NCI-H2029 (cell line): ENCODE measurements at regions not wholly inside any gene's neighbourhood (a gene's known extent, or its start where the extent isn't known, plus 50 kb on each side); places are given as distances from the start of the nearest gene placed in this dataset.
"Not testable (repeated sequence)": the region's sequence is repeated elsewhere in the genome, so short reads cannot be mapped to it uniquely, and the experiment has no call there.

ENCODE experiments used
- DNase-seq: peaks from one replicate; lab custom pipeline; 2025; lab: John Stamatoyannopoulos, UW

- no peak for DNase-seq
Measured at GRCh38 chr11:42841556-42841955, 470.2 kb upstream of the API5 start.

GRCh38 chr11:42849362-42849761, 462.4 kb upstream of the API5 start:
- no peak for DNase-seq

- no peak for DNase-seq
Measured at GRCh38 chr11:42857344-42857743, 454.5 kb upstream of the API5 start.

GRCh38 chr11:42870480-42870879, 441.3 kb upstream of the API5 start:
- DNase-seq = no peak

GRCh38 chr11:42873800-42874405, 437.9 kb upstream of the API5 start:
- not testable (repeated sequence) for DNase-seq

GRCh38 chr11:42881335-42881734, 430.5 kb upstream of the API5 start:
- not testable (repeated sequence) for DNase-seq

- DNase-seq = peak; percentile 7
Measured at GRCh38 chr11:42890773-42891172, 421.0 kb upstream of the API5 start.

GRCh38 chr11:42901084-42901483, 410.7 kb upstream of the API5 start:
- no peak for DNase-seq

GRCh38 chr11:42906226-42906625, 405.6 kb upstream of the API5 start:
- no peak for DNase-seq

- DNase-seq = no peak
Measured at GRCh38 chr11:42913731-42914130, 398.1 kb upstream of the API5 start.

- DNase-seq = no peak
Measured at GRCh38 chr11:42923651-42924050, 388.1 kb upstream of the API5 start.

- DNase-seq = no peak
Measured at GRCh38 chr11:42925916-42926315, 385.9 kb upstream of the API5 start.

GRCh38 chr11:42947405-42947804, 364.4 kb upstream of the API5 start:
- no peak for DNase-seq

GRCh38 chr11:42949738-42950376, 361.9 kb upstream of the API5 start:
- not testable (repeated sequence) for DNase-seq

GRCh38 chr11:42951266-42951665, 360.5 kb upstream of the API5 start:
- peak; percentile 8 for DNase-seq

- no peak for DNase-seq
Measured at GRCh38 chr11:42957831-42958230, 354.0 kb upstream of the API5 start.

GRCh38 chr11:42958635-42959034, 353.2 kb upstream of the API5 start:
- no peak for DNase-seq

- no peak for DNase-seq
Measured at GRCh38 chr11:42960521-42961088, 351.2 kb upstream of the API5 start.

GRCh38 chr11:42967653-42968052, 344.1 kb upstream of the API5 start:
- no peak for DNase-seq

GRCh38 chr11:42972741-42973140, 339.1 kb upstream of the API5 start:
- peak; percentile 95 for DNase-seq

- DNase-seq = no peak
Measured at GRCh38 chr11:42974510-42975179, 337.2 kb upstream of the API5 start.

- DNase-seq = no peak
Measured at GRCh38 chr11:42975180-42975529, 336.6 kb upstream of the API5 start.

- DNase-seq = no peak
Measured at GRCh38 chr11:42976636-42977217, 335.1 kb upstream of the API5 start.
